ENCODE measurements at regions not wholly inside any gene's neighbourhood (a gene's known extent, or its start where the extent isn't known, plus 50 kb on each side); places are given as distances from the start of the nearest gene placed in this dataset.
"Not testable (repeated sequence)": the region's sequence is repeated elsewhere in the genome, so short reads cannot be mapped to it uniquely, and the experiment has no call there.

DNA sequence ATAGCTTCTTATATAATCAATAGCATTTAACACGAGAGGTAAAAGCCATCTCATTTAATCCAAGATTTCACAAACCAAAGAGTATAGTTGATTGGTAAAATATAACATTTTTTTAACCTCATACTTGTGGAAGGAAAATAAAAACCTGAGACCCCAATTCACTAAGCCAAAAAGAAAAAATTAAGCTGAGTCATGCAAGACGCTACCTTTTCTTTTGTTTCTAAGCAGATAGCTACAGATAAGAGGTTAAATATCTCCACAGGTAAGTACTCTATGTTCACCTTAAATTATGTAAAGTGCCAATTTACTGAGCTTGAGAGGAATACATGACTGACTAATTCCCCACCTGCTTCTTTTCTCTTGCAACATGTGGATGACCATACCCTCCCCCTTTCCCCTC lies 656.4 kb downstream of the MECOM start:
- no peak for DNase-seq (ENCODE audit: extremely low read depth, low read depth)
- TF ChIP-seq, protein P1, sequence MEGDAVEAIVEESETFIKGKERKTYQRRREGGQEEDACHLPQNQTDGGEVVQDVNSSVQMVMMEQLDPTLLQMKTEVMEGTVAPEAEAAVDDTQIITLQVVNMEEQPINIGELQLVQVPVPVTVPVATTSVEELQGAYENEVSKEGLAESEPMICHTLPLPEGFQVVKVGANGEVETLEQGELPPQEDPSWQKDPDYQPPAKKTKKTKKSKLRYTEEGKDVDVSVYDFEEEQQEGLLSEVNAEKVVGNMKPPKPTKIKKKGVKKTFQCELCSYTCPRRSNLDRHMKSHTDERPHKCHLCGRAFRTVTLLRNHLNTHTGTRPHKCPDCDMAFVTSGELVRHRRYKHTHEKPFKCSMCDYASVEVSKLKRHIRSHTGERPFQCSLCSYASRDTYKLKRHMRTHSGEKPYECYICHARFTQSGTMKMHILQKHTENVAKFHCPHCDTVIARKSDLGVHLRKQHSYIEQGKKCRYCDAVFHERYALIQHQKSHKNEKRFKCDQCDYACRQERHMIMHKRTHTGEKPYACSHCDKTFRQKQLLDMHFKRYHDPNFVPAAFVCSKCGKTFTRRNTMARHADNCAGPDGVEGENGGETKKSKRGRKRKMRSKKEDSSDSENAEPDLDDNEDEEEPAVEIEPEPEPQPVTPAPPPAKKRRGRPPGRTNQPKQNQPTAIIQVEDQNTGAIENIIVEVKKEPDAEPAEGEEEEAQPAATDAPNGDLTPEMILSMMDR (IDR thresholded peaks at IDR 0.05; ENCODE audit: low read depth, low read length), result no peak

DNA sequence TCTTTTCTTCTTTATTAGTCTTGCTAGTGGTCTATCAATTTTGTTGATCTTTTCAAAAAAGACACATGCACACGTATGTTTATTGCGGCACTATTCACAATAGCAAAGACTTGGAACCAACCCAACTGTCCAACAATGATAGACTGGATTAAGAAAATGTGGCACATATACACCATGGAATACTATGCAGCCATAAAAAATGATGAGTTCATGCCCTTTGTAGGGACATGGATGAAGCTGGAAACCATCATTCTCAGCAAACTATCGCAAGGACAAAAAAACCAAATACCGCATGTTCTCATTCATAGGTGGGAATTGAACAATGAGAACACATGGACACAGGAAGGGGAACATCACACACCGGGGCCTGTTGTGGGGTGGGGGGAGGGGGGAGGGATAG lies 657.1 kb downstream of the MECOM start:
- not testable (repeated sequence) for DNase-seq (ENCODE audit: extremely low read depth, low read depth)

DNA sequence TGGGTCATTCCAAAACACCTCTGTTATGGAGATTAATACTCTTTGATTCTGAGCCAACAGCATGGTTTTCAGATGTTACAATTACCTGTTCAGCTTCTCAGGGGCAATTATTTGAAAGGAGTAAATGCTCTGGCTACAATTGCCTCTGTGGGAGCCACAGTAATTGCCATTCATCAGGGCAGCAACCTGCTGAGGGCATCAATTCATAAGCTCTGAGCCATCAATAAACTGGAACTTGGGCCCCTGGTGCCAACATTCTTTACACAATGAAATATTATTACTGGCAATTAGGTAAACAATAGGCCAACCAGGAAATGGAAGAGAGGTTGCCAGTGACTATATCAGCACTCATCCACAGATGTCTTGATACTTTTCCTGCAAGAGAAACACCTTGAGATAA lies 660.8 kb downstream of the MECOM start:
- TF ChIP-seq, protein P1 (IDR thresholded peaks at IDR 0.05; ENCODE audit: low read depth, low read length), result no peak
- no peak for DNase-seq (ENCODE audit: extremely low read depth, low read depth)

DNA sequence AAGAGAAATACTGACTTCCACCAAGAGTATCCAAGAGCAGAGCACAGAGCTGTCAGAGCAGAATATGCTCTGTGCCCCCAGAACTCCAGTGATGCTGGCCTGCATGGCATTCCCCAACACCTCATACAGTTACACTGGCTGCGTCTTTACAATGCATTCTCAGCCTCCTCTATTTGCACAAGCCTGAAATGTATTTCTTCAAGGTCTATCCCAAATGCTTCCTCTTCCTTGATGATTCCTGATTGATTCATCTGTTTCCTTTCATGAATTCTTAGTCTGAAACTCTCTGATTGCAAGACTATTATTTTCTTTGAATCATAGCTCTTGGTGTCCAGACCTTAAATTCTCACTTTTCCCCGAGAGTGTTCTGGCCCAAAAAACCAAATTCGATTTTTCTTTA lies 664.7 kb downstream of the MECOM start:
- no peak for DNase-seq (ENCODE audit: extremely low read depth, low read depth)
- TF ChIP-seq, protein P1 (IDR thresholded peaks at IDR 0.05; ENCODE audit: low read depth, low read length), result no peak

DNA sequence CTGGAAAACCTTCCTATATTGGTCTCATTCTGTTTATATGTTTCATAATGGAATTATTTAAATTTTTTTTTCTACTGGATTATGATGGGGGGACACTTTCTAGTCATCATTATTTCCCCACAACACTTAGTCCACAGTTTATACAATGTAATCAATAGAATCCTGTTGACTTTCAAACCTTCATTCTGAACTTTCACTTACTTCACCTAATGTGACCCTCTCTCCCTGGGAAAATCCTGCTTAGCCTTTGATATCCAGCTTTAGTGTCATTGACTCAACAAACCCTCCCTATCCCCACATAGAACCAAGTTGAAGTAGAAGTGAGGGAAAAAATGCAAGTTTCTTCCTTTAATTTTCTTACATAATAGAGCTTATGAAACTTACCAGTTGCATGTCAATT lies 666.0 kb downstream of the MECOM start:
- DNase-seq (ENCODE audit: extremely low read depth, low read depth), result no peak
- TF ChIP-seq, protein P1 (IDR thresholded peaks at IDR 0.05; ENCODE audit: low read depth, low read length), result no peak

DNA sequence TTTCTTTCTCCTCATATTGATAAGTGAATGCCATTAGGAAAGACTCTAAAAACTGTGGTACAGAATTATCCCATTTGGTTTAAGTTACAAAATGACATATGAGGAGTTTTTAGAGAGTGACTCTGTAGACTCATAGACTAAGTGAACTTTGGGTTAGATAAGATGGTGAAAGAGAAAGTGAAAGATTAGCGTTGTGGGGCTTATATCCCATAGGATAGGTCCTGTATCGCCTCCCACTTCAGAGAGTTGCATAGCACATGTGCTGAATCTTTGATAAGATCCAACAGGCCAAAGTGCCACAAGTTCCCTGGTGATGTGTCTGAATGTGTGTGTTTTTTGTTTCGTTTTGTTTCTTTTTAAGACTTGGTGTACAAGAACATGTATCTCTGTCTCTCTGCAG lies 666.9 kb downstream of the MECOM start:
- TF ChIP-seq, protein P1 (IDR thresholded peaks at IDR 0.05; ENCODE audit: low read depth, low read length), result no peak
- no peak for DNase-seq (ENCODE audit: extremely low read depth, low read depth)

DNA sequence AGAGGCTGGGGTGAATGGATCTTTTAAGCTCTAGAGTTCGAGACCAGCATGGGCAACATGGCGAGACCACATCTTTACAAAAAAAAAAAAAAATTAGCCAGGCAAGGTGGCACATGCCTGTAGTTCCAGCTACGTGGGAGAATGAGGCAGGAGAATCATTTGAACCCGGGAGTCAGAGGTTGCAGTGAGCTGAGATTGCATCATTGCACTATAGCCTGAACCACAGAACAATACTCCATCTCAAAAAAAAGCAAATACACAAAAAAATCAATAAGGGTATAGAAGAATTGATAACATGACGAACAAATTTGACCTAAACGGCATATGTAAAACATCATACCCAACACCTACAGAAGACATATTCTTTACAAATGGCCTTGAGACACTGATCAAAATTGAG lies 668.4 kb downstream of the MECOM start:
- DNase-seq (ENCODE audit: extremely low read depth, low read depth), result no peak
- TF ChIP-seq, protein P1 (IDR thresholded peaks at IDR 0.05; ENCODE audit: low read depth, low read length), result no peak

DNA sequence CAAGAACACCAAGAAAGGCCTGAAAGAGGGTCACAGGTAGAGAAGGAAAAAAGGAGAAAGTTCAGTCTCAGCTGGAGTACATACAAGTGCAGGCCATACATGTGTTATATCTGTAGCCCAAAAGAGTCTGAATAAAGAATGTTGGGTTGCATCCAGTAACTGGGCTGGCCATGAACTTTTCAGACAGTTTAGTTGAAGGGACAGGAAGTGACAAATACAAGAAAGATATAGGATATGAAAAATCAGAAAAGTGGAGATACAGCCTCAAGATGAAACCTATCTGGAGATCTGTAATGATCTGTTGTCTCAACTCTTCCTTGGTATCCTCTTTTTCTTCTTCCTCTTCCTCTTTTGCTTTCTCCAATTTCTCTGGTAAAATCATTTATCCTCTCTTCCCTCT lies 671.7 kb downstream of the MECOM start:
- DNase-seq (ENCODE audit: extremely low read depth, low read depth), result no peak
- TF ChIP-seq, protein P1 (IDR thresholded peaks at IDR 0.05; ENCODE audit: low read depth, low read length), result no peak

Measured in AG09319 (cell line).